Skin of body (tissue), 1 donor: ENCODE measurements at regions not wholly inside any gene's neighbourhood (a gene's known extent, or its start where the extent isn't known, plus 50 kb on each side); places are given as distances from the start of the nearest gene placed in this dataset.
"Not testable (repeated sequence)": the region's sequence is repeated elsewhere in the genome, so short reads cannot be mapped to it uniquely, and the experiment has no call there.

Source experiments
- DNase-seq: peaks from one replicate; lab custom pipeline; 2025; lab: John Stamatoyannopoulos, UW

DNA sequence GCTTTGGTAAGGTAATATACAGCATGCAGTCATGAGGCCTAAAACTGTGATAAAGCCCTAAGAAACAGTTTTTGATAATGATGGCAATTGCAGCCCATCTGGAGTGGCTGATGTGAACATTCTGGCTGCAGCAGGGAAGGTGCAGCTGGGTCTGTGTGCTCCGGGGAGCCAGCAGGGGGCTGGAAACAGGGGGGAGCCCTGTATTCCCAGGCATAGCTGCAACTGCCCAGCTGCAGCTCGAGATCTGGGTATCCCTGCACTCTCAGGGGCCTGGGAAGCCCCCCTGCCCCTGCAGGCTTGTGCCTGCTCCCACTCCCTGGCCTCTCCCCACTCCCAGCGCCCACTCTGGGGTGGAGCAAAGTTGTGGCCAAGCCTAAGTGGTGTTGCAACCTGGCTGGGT lies 95.6 kb downstream of the RRAGB start:
- DNase-seq = no peak

DNA sequence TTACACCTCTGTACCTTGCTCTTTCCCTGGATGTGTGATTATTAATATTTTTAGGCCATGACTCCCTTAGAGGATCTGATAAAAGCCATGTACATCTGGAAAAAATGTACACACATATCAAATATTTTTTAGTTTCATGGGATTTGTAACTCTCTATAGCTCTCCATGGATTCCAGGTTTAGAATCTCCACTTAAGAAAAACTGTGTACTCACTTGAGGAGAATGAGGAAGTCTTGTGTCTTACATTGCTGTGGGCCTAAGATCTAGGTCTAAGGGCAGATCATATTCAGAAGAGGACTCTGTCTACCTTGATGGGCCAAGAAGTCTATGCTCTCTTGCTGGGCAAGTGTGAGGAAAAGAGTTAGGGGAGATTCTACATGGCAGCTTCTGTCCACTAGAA lies 98.0 kb downstream of the RRAGB start:
- no peak for DNase-seq

DNA sequence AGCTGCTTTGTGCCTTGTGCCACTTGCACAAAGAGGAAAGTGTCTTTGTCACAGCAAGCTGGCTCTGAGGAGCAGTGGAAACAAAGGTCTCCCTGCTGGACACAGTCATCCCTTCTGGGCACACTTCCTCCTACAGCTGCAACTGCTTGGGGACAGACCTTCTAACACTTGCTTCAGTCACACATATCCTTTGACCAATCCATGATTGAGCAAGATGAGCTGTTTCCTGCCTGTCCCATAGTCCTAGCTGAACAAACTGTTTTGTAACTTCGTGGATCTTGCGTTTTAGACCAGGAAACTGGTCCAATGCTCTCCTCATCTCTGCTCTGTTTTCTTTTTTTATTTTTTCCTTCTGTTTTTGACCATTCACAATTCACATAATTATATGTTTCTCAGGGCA lies 98.5 kb downstream of the RRAGB start:
- no peak for DNase-seq

DNA sequence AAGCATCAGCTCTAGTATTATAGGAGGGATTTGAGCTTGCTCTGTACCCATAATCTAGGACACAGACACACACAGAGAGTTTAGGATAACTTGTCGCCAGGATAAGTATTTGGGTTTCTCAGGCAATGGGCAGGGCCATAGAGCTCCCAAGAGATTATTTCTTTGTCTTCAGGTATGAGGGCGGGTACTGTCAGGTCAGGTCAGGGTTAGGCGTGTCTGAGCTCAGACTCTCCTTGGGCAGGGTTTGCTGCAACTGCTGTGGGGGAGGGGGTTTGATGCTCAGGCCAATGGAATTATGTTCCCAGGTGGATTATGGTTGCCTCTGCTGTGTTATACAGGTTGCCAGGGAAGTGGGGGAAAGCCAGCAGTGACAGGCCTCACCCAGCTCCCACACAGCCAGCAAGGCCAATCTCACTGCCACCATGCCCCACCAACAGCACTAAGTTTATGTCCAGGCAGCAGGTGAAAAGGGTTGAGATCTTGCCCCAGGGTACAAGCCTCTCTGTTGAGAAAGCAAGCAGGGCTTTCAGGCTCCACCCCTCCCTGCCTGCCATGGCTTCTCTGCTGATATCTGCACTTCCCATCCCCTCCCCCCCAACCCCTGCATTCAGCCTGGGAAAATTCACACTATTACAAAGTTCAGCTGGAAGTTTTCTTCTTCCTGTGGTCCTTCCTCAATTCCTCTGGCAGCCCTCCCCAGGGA lies 101.3 kb downstream of the RRAGB start:
- DNase-seq = no peak

DNA sequence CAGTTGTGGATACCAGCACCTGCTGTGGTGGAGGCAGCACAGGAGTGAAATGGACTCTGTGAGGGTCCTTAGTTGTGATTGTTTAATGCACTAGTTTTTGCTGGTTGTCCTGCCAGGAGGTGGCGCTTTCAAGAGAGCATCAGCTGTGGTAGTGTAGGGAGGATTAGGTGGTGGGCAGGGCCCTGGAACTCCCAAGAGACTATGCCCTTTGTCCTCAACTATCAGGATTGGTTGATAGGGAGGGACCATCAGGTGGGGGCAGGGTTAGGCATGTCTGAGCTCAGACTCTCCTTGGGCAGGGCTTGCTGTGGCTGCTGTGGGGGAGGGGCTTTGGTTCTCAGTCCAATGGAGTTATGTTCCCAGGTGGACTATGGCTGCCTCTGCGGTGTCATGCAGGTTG lies 121.9 kb downstream of the RRAGB start:
- no peak for DNase-seq

DNA sequence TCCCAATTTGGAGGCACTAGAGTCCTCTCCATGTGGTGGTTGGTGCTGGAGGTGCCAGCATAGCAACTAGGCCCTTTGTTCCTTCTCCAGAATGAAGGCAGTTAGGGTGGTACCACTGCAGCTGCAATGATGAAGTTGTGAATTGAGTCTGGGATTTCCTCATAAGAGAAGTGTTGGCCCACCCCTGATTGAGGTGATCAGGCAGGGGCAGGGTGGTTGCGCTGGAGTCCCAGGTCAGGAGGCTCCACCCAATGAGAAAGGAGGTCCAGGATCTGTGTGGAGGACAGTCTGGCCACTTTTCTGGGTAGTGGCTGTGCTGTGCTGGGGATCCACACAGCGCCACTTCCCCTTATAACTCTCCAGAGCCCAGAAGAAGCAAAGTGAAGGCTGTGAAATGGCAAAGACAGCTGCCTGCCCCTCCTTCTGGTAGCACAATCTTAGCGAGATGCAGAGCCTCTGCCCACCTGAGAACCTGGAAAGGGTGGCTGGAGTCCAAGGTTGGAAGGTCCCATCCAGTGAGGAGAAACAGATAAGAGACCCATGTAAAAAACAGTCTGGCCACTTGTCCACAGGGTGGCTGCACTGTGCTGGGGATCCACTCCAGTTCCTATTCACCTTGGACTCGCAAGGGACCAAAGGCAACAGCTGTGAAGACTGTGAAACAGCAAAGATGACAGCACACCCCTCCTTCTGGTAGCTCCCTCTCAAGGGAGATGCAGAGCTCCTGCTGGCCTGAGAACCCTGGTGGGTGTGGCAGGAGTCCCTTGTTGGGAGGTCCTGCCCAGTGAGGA lies 124.6 kb downstream of the RRAGB start:
- no peak for DNase-seq

DNA sequence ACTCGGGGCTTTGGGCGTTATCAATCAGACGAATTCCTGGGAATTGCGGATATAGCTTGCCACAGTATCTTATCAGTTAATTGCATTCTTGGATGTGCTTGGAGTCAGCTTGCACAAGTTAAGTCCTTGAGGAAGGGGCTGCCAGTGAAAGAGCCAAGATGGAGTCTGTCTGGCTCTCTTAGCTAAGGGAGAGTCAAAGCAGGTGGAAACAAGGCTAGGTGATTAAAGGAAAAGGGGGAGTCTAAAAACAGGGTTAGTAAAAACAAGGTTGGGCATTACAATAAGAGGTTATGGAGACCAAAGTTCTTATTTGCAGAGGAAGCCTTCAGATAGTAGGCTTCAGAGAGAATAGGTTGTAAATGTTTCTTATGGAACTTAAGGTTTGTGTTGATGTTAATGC lies 149.2 kb downstream of the RRAGB start:
- DNase-seq = not testable (repeated sequence)

DNA sequence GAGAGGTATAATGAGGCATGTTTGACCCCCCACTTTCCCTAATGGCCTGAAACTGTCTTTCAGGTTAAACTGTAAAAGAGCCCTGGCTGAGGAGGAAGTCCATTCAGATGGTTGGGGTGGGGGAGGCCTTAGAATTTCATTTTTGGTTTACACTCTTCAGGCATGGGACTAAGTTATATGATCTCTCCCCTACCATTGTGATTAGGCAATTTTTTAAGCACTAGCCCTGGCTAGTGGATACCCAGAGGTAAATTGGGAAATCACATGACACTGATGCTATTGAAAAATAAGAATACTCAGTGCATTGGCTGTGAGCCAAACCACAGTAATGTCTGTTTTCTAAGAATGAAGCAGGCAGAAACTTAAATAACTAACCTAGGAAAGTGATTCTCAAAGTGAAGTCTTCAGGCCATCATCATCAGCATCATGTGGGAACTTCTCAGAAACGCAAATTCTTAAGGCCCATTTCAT lies 149.7 kb downstream of the RRAGB start:
- DNase-seq = no peak

DNA sequence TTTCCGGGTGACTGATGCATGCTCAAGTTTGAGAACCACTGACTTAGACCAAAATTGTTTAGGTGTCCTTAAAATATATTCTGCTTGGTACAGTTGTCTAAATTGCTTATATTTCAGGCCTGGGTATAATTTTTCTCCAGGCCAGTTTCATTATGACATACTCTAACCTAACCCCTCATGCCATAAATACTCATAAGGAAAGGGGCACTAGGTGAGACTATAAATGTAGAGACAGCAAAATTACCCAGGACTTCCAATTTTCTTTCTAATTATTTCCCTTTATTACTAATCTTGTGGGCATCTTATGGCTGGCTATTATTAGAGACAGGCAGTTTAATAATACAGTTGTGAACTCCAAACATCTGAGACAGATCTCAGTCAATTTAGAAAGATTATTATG lies 150.2 kb downstream of the RRAGB start:
- no peak for DNase-seq

DNA sequence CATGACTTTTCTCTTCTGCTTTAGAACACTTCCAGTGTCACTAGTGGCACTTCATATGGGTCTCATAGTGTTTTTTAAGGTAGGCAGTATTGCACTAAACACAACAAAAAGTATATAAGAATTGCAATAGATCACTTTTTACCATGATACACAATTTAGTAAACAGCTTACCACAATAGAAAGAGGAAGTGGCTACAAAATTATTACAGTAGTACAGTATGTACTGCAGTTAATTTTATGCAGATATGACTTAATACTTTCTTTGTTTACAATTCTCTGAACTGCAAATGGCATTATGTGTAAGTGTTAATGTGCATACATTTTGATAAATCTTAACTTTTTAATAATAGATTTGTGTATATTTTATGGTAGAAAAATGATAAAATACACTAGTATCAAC lies 157.3 kb downstream of the RRAGB start:
- DNase-seq = no peak

DNA sequence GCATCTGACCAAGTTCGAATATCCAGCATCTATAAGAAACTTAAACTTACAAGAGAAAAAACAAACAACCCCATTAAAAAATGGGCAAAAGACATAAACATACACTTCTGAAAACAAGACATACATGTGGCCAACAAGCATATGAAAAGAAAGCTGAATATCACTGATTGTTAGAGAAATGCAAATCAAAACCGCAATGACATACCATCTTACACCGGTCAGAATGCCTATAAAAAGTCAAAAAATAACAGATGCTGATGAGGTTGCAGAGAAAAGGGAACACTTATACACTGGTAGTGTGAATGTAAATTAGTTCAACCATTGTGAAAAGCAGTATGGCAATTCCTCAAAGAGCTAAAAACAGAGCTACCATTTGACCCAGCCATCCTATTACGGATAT lies 166.0 kb downstream of the RRAGB start:
- DNase-seq = not testable (repeated sequence)

DNA sequence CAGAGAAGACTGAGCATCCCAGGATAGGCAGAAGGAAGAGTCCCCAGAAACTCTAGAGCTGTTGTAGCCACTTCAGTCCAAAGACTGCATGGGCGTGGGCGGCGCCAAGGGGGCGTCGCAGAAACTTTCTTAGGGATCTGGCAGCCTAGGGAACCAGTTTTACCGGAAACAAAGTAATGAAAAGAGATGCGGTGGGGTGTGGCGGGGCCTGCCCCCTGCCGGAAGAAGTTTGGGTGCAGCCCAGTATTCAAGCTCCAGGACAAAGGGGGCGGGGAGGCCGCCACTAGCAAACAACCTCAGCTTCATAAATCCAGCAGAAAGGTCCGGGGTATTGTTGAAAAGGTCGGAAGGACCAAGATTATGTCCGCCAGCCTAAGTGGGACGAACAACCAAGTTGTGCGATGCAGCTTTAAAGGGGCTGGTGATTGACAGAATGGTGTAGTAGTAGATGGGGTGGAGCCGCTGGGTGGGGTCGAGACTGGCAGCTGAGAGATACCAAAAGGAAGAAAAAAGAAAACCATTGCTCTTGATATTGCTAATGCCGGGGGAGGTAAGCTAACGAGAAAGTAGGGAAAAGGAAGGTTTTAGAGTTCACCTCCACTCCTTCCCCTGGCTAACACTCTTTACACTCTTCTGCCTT lies 190.5 kb downstream of the RRAGB start:
- DNase-seq = peak; percentile 11

DNA sequence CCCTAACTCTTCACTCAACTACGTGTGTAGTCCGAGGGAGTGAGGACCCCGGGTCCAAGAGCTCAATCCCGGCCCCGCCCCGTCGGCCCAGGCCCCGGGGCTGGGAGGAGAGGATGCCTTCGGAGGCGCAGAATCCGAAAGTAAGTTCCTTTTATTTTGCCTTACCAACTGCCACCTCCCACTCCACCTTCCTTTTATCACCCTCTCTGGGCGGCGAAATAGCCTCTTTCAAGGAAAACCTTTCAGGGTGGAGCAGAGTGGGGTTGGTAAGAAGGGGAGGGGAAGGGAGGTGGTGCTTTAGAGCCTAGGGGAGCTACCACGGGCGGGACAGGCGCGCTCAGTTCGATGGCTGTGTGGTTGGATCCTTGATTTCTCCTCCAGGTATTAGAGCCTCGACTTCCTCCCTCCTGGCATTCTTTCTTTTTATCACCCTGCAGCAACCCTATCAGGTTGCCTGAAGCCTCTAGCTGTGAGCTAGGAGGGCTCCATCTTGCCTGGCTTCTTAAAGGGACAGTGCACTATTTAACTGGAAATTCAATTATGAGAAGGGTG lies 191.2 kb downstream of the RRAGB start:
- DNase-seq = no peak

DNA sequence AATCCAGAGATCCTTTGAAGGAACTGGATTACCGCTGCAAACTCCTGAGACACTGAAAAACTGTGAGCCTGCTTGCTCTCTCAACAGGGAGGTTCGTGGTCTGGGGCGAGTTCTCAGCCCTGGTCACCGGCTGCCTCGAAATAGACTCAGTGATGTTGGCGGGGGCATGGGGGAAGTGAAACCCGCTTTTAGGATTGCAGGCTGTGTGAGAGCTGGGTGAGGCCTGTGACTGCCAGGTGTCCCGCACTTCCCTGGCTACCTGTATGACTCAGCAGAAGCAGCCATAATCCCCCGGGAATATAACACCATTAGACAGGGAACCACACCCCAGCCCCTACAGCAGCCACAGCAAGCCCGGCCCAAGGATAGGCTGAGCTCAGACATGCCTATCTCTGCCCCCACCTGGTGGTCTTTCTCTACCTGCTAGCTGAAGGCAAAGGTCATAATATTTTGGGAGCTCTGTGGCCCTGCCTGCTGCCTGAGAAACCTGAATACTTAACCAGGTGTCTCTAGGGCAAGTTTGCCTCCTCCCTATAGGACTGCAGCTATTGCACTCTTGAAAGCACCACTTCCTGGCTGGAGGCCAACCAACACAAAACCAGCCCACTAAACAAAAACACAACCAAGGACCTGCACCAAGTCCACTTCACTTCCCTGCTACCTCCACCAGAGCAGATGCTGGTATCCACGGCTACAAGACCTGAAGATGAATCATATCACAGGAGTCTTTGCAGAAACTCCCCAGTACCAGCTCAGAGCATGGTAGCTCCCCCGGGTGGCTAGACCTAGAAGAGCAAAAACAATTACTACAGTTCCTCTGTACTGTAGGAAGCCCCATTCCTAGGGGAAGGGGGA lies 202.0 kb downstream of the RRAGB start:
- no peak for DNase-seq

DNA sequence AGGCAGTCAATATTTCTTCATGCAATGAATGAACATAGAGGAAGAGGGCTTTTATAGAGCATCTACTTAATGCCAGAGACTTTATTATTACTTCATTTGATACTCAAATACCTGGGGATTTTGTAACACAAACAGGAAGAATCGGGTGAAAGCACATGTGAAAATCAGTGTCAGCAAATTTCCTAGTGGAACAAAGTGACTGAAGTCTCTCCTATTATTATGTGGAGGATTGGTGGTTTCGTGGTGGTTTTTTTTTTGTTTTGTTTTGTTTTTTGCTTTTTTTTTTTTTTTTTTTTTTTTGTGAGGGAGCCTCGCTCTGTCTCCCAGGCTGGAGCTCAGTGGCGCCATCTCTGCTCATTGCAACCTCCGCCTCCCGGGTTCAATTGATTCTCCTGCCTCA lies 207.0 kb downstream of the RRAGB start:
- DNase-seq = no peak

DNA sequence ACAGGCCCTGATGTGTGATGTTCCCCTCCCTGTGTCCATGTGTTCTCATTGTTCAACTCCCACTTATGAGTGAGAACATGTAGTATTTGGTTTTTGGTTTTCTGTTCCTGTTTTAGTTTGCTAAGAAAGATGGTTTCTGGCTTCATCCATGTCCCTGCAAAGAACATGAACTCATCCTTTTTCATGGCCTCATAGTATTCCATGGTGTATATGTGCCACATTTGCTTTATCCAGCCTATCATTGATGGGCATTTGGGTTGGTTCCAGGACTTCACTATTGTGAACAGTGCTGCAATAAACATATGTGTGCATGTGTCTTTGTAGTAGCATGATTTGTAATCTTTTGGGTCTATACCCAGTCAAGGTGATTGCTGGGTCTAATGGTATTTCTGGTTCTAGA lies 211.0 kb downstream of the RRAGB start:
- not testable (repeated sequence) for DNase-seq
